Kidney (tissue), 13 donors: ENCODE measurements at regions not wholly inside any gene's neighbourhood (a gene's known extent, or its start where the extent isn't known, plus 50 kb on each side); places are given as distances from the start of the nearest gene placed in this dataset.
"Not testable (repeated sequence)": the region's sequence is repeated elsewhere in the genome, so short reads cannot be mapped to it uniquely, and the experiment has no call there.

Source experiments
- DNase-seq, 5 donors: peaks; one replicate each; pipeline ENCODE4 v3.0.0-alpha.2; 2013 to 2020
- FAIRE-seq: peaks from 2 replicates; lab custom pipeline; 2012; peaks lifted over from hg19 to GRCh38; lab: Jason Lieb, UNC
- H3K27ac ChIP-seq, 2 donors: one replicate each; pipeline ENCODE4 v1.7.0; 2013; ENCODE audit warnings: low read depth in 2 of 2, low read length in 2 of 2, inconsistent platforms in 1 of 2
- H3K27me3 ChIP-seq: one replicate; pipeline ENCODE4 v1.7.1; 2013; ENCODE audit warnings: low read length, inconsistent platforms; ENCODE audit not compliant: control insufficient read depth, insufficient read depth
- H3K36me3 ChIP-seq, 3 donors: one replicate each; pipeline versions ENCODE4 v1.7.0 to v1.7.1; 2013; ENCODE audit warnings: low read length in 3 of 3, control low read depth in 1 of 3, inconsistent platforms in 1 of 3; ENCODE audit not compliant: insufficient read depth in 3 of 3, control insufficient read depth in 2 of 3
- H3K4me1 ChIP-seq, 3 donors: one replicate each; pipeline versions ENCODE4 v1.7.0 to v1.7.1; 2013; ENCODE audit warnings: low read length in 3 of 3, inconsistent platforms in 1 of 3, low read depth in 1 of 3; ENCODE audit not compliant: control insufficient read depth in 2 of 3, insufficient read depth in 2 of 3
- H3K4me3 ChIP-seq, 3 donors: one replicate each; pipeline versions ENCODE4 v1.7.0 to v1.8.1; 2013; ENCODE audit warnings: low read length in 3 of 3, control low read depth in 1 of 3, inconsistent platforms in 1 of 3
- H3K9ac ChIP-seq, 3 donors: one replicate each; pipeline versions ENCODE4 v1.7.0 to v1.7.1; 2013; ENCODE audit warnings: low read length in 3 of 3, control low read depth in 1 of 3, inconsistent platforms in 1 of 3
- H3K9me3 ChIP-seq, 3 donors: one replicate each; pipeline versions ENCODE4 v1.7.0 to v1.7.1; 2013; ENCODE audit warnings: low read length in 3 of 3, control low read depth in 1 of 3, inconsistent platforms in 1 of 3; ENCODE audit not compliant: control insufficient read depth in 2 of 3, insufficient read depth in 1 of 3
- CTCF ChIP-seq: IDR thresholded peaks from 3 replicates; pipeline ENCODE4 v1.5.1; 2012; ENCODE audit warnings: mild to moderate bottlenecking, moderate library complexity, borderline replicate concordance; ENCODE audit not compliant: insufficient read depth; ENCODE audit errors: extremely low read depth
- intact Hi-C: fragments of 100-400 bp; cut with DNase I; formaldehyde crosslinking; loops from one replicate; pipeline ENCODE4 v1.11.1; 2022
- donor health status: control.
- donor health status: control.
- donor health status: control.
- donor health status: control.
- donor health status: control.
- donor health status: DM: yes; HTN: yes; CAD: no.
- donor health status: Normal renal cell carcinoma (clear cell type).

GRCh38 chr1:184818646-184819045 lies 64.0 kb upstream of the EDEM3 start:
- Histone ChIP-seq H3K9me3 (no peaks in the 10 kb centered on the region), H3K4me1 (no peaks in the 10 kb centered on the region), H3K9ac (no peak overlapping the region), H3K27me3 (no peaks in the 10 kb centered on the region), H3K27ac (no peak overlapping the region), H3K4me3 (no peak overlapping the region), H3K36me3 (no peaks in the 10 kb centered on the region)
- intact Hi-C loops: no loop called here
- DNase-seq: no peak
- TF ChIP-seq CTCF: no peak
- no peak for FAIRE-seq

- intact Hi-C loops, H3K4me3 ChIP-seq, H3K9me3 ChIP-seq, FAIRE-seq, H3K27ac ChIP-seq, DNase-seq, H3K9ac ChIP-seq, H3K36me3 ChIP-seq, H3K27me3 ChIP-seq, H3K4me1 ChIP-seq: not testable (repeated sequence)
These were observed 62.3 kb upstream of the EDEM3 start for GRCh38 chr1:184817003-184817402.

GRCh38 chr1:184813528-184814089 lies 59.0 kb upstream of the EDEM3 start:
- Histone ChIP-seq H3K4me3 (no peak overlapping the region), H3K27ac (no peak overlapping the region), H3K4me1 (no peaks in the 10 kb centered on the region), H3K36me3 (no peaks in the 10 kb centered on the region), H3K9me3 (no peaks in the 10 kb centered on the region), H3K27me3 (no peaks in the 10 kb centered on the region), H3K9ac (no peak overlapping the region)
- no peak for DNase-seq
- FAIRE-seq: no peak
- TF ChIP-seq CTCF: no peak
- intact Hi-C loops: no loop called here

GRCh38 chr1:184811439-184812111 lies 56.9 kb upstream of the EDEM3 start:
- no peak overlapping the region for H3K27ac ChIP-seq
- H3K9me3 ChIP-seq: no peaks in the 10 kb centered on the region
- no peak overlapping the region for H3K4me3 ChIP-seq
- no peak for TF ChIP-seq CTCF
- no peaks in the 10 kb centered on the region for H3K4me1 ChIP-seq
- no peak for DNase-seq
- H3K27me3 ChIP-seq: no peaks in the 10 kb centered on the region
- intact Hi-C loops: no loop called here
- H3K9ac ChIP-seq: no peak overlapping the region
- no peak for FAIRE-seq
- H3K36me3 ChIP-seq: no peaks in the 10 kb centered on the region
